HG02642 (cell line): ENCODE measurements at regions not wholly inside any gene's neighbourhood (a gene's known extent, or its start where the extent isn't known, plus 50 kb on each side); places are given as distances from the start of the nearest gene placed in this dataset.

Experiments used
- ATAC-seq: cut with Tn5 transposase; IDR thresholded peaks from one replicate; pipeline ENCODE4 v1.9.1; 2021; ENCODE audit warnings: mild to moderate bottlenecking; ENCODE audit not compliant: unreplicated experiment, poor library complexity

- no peak for ATAC-seq
Observed at GRCh38 chr13:53605326-53605725, 576.7 kb downstream of the OLFM4 start.

GRCh38 chr13:53612200-53612599 lies 583.6 kb downstream of the OLFM4 start:
- ATAC-seq, result no peak

GRCh38 chr13:53622456-53622855 lies 593.8 kb downstream of the OLFM4 start:
- ATAC-seq, result no peak

GRCh38 chr13:53623146-53623545 lies 594.5 kb downstream of the OLFM4 start:
- ATAC-seq, result no peak

GRCh38 chr13:53631511-53631910 lies 602.9 kb downstream of the OLFM4 start:
- no peak for ATAC-seq

GRCh38 chr13:53638040-53638439 lies 609.4 kb downstream of the OLFM4 start:
- ATAC-seq, result no peak

- ATAC-seq, result no peak
Observed at GRCh38 chr13:53642306-53642705, 613.7 kb downstream of the OLFM4 start.

GRCh38 chr13:53648673-53649072 lies 620.1 kb downstream of the OLFM4 start:
- ATAC-seq, result no peak

GRCh38 chr13:53672005-53672404 lies 643.4 kb downstream of the OLFM4 start:
- no peak for ATAC-seq

GRCh38 chr13:53683146-53683545 lies 654.5 kb downstream of the OLFM4 start:
- ATAC-seq, result no peak

GRCh38 chr13:53683608-53684007 lies 655.0 kb downstream of the OLFM4 start:
- ATAC-seq, result no peak

- ATAC-seq, result no peak
Observed at GRCh38 chr13:53691417-53691816, 662.8 kb downstream of the OLFM4 start.

GRCh38 chr13:53694814-53695532 lies 666.4 kb downstream of the OLFM4 start:
- no peak for ATAC-seq

- no peak for ATAC-seq
Observed at GRCh38 chr13:53703371-53704080, 674.9 kb downstream of the OLFM4 start.

- ATAC-seq, result no peak
Observed at GRCh38 chr13:53719281-53719680, 690.7 kb downstream of the OLFM4 start.

GRCh38 chr13:53732664-53733063 lies 704.1 kb downstream of the OLFM4 start:
- ATAC-seq, result no peak

GRCh38 chr13:53743906-53744305 lies 715.3 kb downstream of the OLFM4 start:
- ATAC-seq, result no peak

GRCh38 chr13:53747825-53748224 lies 719.2 kb downstream of the OLFM4 start:
- no peak for ATAC-seq

- no peak for ATAC-seq
Observed at GRCh38 chr13:53749306-53749705, 720.7 kb downstream of the OLFM4 start.

- ATAC-seq, result no peak
Observed at GRCh38 chr13:53759016-53759415, 730.4 kb downstream of the OLFM4 start.

- no peak for ATAC-seq
Observed at GRCh38 chr13:53775807-53776206, 747.2 kb downstream of the OLFM4 start.

- ATAC-seq, result no peak
Observed at GRCh38 chr13:53778937-53779336, 750.3 kb downstream of the OLFM4 start.
